OCI-LY3 (cell line): ENCODE measurements at regions not wholly inside any gene's neighbourhood (a gene's known extent, or its start where the extent isn't known, plus 50 kb on each side); places are given as distances from the start of the nearest gene placed in this dataset.

Experiments
- CTCF ChIP-seq: fragments of 200-600, 300-600 bp; sonication (generic); IDR thresholded peaks from 2 replicates; pipeline ENCODE4 v1.5.1; 2014; ENCODE audit warnings: antibody characterized with exemption, low read length, low read depth
- EZH2phosphoT487 ChIP-seq: fragments of 200-600 bp; shearing (Covaris generic); IDR thresholded peaks from 2 replicates; pipeline ENCODE4 v1.6.1; 2018; ENCODE audit warnings: antibody characterized with exemption, mixed run types, low read depth

- no peak for TF ChIP-seq CTCF
- no peak for TF ChIP-seq EZH2phosphoT487
These were observed 141.9 kb downstream of the CSNK2A3 start for GRCh38 chr11:11211186-11211585.
